ENCODE measurements at regions not wholly inside any gene's neighbourhood (a gene's known extent, or its start where the extent isn't known, plus 50 kb on each side); places are given as distances from the start of the nearest gene placed in this dataset.

DNA sequence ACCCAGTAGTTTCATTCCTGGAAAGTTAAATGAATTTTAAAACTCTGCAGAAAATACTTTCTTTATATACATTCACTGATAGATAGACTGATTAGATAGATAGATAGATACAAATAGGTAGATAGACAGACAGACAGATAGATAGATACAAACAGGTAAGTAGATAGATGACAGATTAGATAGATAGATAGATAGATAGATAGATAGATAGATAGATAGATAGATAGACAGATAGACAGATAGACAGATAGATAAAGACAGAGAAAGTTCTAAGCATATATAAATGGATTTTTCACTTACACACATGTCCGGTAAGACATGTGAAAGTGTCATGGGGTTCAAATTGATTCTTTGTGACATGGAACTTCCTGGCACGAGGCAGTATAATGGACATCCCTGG is 349.7 kb downstream of the CDK5RAP2 start:
- H3K27ac ChIP-seq (ENCODE audit: low read depth, low read length, poor library complexity, severe bottlenecking): no peak overlapping the region
- no peaks in the 10 kb centered on the region for H3K36me3 ChIP-seq (ENCODE audit: insufficient read depth, low read length)
- no peak overlapping the region for H2AFZ ChIP-seq (ENCODE audit: low read length)
- H4K20me1 ChIP-seq (ENCODE audit: insufficient read depth, low read length): no peaks in the 10 kb centered on the region
- no peak overlapping the region for H3K9ac ChIP-seq (ENCODE audit: low read length)
- H3K4me3 ChIP-seq (ENCODE audit: low read depth, low read length, poor library complexity, severe bottlenecking): no peak overlapping the region
- H3K27me3 ChIP-seq (ENCODE audit: insufficient read depth, low read length): no peaks in the 10 kb centered on the region
- H3K79me2 ChIP-seq (ENCODE audit: insufficient read depth, low read length): no peaks in the 10 kb centered on the region
- no peaks in the 10 kb centered on the region for H3K4me1 ChIP-seq (ENCODE audit: insufficient read depth, low read length, severe bottlenecking)
- H3F3A ChIP-seq (ENCODE audit: insufficient read depth, low read length): no peaks in the 10 kb centered on the region
- no peaks in the 10 kb centered on the region for H3K9me3 ChIP-seq (ENCODE audit: low read length)
- H3K4me2 ChIP-seq (ENCODE audit: low read length): no peak overlapping the region
- TF ChIP-seq, protein P1, sequence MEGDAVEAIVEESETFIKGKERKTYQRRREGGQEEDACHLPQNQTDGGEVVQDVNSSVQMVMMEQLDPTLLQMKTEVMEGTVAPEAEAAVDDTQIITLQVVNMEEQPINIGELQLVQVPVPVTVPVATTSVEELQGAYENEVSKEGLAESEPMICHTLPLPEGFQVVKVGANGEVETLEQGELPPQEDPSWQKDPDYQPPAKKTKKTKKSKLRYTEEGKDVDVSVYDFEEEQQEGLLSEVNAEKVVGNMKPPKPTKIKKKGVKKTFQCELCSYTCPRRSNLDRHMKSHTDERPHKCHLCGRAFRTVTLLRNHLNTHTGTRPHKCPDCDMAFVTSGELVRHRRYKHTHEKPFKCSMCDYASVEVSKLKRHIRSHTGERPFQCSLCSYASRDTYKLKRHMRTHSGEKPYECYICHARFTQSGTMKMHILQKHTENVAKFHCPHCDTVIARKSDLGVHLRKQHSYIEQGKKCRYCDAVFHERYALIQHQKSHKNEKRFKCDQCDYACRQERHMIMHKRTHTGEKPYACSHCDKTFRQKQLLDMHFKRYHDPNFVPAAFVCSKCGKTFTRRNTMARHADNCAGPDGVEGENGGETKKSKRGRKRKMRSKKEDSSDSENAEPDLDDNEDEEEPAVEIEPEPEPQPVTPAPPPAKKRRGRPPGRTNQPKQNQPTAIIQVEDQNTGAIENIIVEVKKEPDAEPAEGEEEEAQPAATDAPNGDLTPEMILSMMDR (IDR thresholded peaks at IDR 0.05; ENCODE audit: low read length): no peak
- TF ChIP-seq EZH2 (IDR thresholded peaks at IDR 0.05; ENCODE audit: borderline replicate concordance, low read length): no peak
- H3K9me2 ChIP-seq (ENCODE audit: low read depth, low read length): no peaks in the 10 kb centered on the region

DNA sequence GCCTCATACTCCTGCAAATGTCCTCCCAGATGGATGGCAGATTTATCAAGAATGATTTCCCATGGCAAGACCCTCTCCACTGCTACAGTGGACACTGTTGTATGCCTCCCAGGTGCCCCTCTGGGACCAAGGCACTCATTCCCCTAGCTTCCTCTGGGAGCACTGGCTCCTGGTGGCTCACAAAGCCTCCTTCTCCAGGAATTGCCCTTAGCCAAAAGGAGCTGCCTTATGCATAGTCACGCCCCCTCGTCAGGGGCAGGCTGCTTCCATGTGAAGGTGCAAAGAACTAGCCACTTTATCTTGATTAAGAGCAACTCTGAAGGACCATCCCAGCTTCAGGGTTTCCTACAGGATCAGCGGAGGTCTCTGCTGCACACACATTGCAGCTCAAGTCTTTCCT is 358.1 kb downstream of the CDK5RAP2 start:
- Histone ChIP-seq H3K36me3 (ENCODE audit: insufficient read depth, low read length) (no peaks in the 10 kb centered on the region), H3K9me2 (ENCODE audit: low read depth, low read length) (no peaks in the 10 kb centered on the region), H4K20me1 (ENCODE audit: insufficient read depth, low read length) (no peaks in the 10 kb centered on the region), H3F3A (ENCODE audit: insufficient read depth, low read length) (no peaks in the 10 kb centered on the region), H3K27ac (ENCODE audit: low read depth, low read length, poor library complexity, severe bottlenecking) (no peak overlapping the region), H2AFZ (ENCODE audit: low read length) (no peak overlapping the region), H3K4me3 (ENCODE audit: low read depth, low read length, poor library complexity, severe bottlenecking) (no peak overlapping the region), H3K4me2 (ENCODE audit: low read length) (no peak overlapping the region), H3K9me3 (ENCODE audit: low read length) (no peaks in the 10 kb centered on the region), H3K79me2 (ENCODE audit: insufficient read depth, low read length) (no peaks in the 10 kb centered on the region), H3K9ac (ENCODE audit: low read length) (no peak overlapping the region), H3K27me3 (ENCODE audit: insufficient read depth, low read length) (no peaks in the 10 kb centered on the region), H3K4me1 (ENCODE audit: insufficient read depth, low read length, severe bottlenecking) (no peaks in the 10 kb centered on the region)
- TF ChIP-seq EZH2 (IDR thresholded peaks at IDR 0.05; ENCODE audit: borderline replicate concordance, low read length): no peak
- TF ChIP-seq, protein P1 (IDR thresholded peaks at IDR 0.05; ENCODE audit: low read length): no peak

DNA sequence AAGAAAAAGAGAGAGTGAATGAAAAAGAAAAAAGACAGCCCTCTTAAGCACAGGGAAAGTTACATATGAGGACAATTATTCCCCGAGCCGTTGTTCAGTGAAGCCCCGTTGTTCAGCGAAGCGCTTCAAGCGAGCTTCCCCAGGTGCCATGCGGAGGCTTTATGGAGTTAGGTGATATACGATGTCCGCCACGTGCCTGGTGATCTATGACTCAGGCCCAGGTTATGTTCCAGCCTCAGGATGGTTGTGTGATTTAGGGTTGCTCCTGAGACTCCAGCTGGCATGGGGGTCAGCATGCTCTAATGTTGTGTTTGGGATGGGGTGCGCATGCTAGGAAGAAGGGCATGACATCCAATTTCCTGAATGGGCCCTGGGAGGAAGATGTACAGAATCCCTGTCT is 365.6 kb downstream of the CDK5RAP2 start:
- Histone ChIP-seq H3K27me3 (ENCODE audit: insufficient read depth, low read length) (0 out of 2 replicates have a peak, but pooled peaks cover 4% of the 10 kb centered on the region), H3K36me3 (ENCODE audit: insufficient read depth, low read length) (no peaks in the 10 kb centered on the region), H3K9me2 (ENCODE audit: low read depth, low read length) (no peaks in the 10 kb centered on the region), H3K9ac (ENCODE audit: low read length) (no peak overlapping the region), H2AFZ (ENCODE audit: low read length) (no peak overlapping the region), H3K9me3 (ENCODE audit: low read length) (no peaks in the 10 kb centered on the region), H3K4me1 (ENCODE audit: insufficient read depth, low read length, severe bottlenecking) (no peaks in the 10 kb centered on the region), H3K4me2 (ENCODE audit: low read length) (no peak overlapping the region), H3K27ac (ENCODE audit: low read depth, low read length, poor library complexity, severe bottlenecking) (no peak overlapping the region), H3K79me2 (ENCODE audit: insufficient read depth, low read length) (no peaks in the 10 kb centered on the region), H3F3A (ENCODE audit: insufficient read depth, low read length) (no peaks in the 10 kb centered on the region), H3K4me3 (ENCODE audit: low read depth, low read length, poor library complexity, severe bottlenecking) (no peak overlapping the region), H4K20me1 (ENCODE audit: insufficient read depth, low read length) (no peaks in the 10 kb centered on the region)
- TF ChIP-seq EZH2 (IDR thresholded peaks at IDR 0.05; ENCODE audit: borderline replicate concordance, low read length): no peak
- TF ChIP-seq, protein P1 (IDR thresholded peaks at IDR 0.05; ENCODE audit: low read length): no peak

All from OCI-LY1 (cell line).